Vagina (tissue), 2 donors: ENCODE measurements at regions not wholly inside any gene's neighbourhood (a gene's known extent, or its start where the extent isn't known, plus 50 kb on each side); places are given as distances from the start of the nearest gene placed in this dataset.

Experiments used
- DNase-seq, 2 donors: peaks; one replicate each; pipeline ENCODE4 v3.0.0-alpha.2; 2017; ENCODE audit errors: extremely low spot score in 2 of 2
- H3K27ac ChIP-seq: fragments of 200-600 bp; sonication (generic); one replicate; pipeline ENCODE4 v1.5.1; 2019
- H3K27me3 ChIP-seq: fragments of 200-600 bp; sonication (generic); one replicate; pipeline ENCODE4 v1.5.1; 2019
- H3K36me3 ChIP-seq, 2 donors: fragments of 200-600 bp; sonication (generic); one replicate each; pipeline ENCODE4 v1.5.1; 2017 to 2019
- H3K4me1 ChIP-seq: fragments of 200-600 bp; sonication (generic); one replicate; pipeline ENCODE4 v1.5.1; 2019
- H3K4me3 ChIP-seq, 2 donors: fragments of 200-600 bp; sonication (generic); 1 replicate in 1 of 2; 2 replicates in 1 of 2; pipeline ENCODE4 v1.5.1; 2016 to 2019
- H3K9me3 ChIP-seq: fragments of 200-600 bp; sonication (generic); one replicate; pipeline ENCODE4 v1.5.1; 2019
- CTCF ChIP-seq, 3 experiments: fragments of 450-650 bp in 2 of 3; fragments of 200-600 bp in 1 of 3; sonication (generic) in 1 of 3; IDR thresholded peaks; one replicate each; pipeline ENCODE4 v1.5.1; 2017 to 2019; ENCODE audit warnings: antibody characterized with exemption in 3 of 3, mild to moderate bottlenecking in 2 of 3, moderate library complexity in 2 of 3
- POLR2A ChIP-seq, 2 donors: fragments of 450-650 bp; IDR thresholded peaks; one replicate each; pipeline ENCODE4 v1.6.1; 2017; ENCODE audit warnings: antibody characterized with exemption in 2 of 2, mild to moderate bottlenecking in 2 of 2, moderate library complexity in 2 of 2
- POLR2AphosphoS5 ChIP-seq, 2 donors: sonication (generic); formaldehyde crosslinking; IDR thresholded peaks; one replicate each; pipeline ENCODE4 v1.9.0; 2017; ENCODE audit warnings: antibody characterized with exemption in 2 of 2, mild to moderate bottlenecking in 2 of 2, low read depth in 1 of 2; ENCODE audit not compliant: insufficient read depth in 1 of 2
- intact Hi-C: fragments of 100-400 bp; cut with DNase I; formaldehyde crosslinking; loops from one replicate; pipeline ENCODE4 v1.15.1; 2023

DNA sequence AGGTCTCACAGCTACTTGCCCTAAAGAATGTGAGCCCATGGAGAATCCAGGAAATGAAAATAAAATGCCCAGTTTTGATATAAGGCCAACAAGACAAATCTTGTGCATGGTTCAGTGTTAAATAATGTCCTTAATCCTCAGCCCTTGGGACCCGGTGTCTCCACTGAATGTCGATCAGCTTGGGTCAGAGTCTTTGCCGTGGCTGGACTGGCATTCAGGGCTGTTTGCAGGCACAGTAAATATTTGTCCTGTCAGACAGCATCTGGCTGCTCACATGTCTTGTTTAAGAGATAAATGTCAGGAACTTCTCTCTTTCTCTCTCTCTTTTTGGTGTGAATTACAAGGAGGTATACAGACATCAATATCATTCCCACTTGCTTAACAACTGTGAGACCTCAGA, 452.5 kb downstream of the FUT8 start:
- H3K27ac ChIP-seq: no peak overlapping the region
- H3K4me3 ChIP-seq: no peak overlapping the region
- no peak for DNase-seq
- no peaks in the 10 kb centered on the region for H3K4me1 ChIP-seq
- no peak for TF ChIP-seq POLR2AphosphoS5 (IDR thresholded peaks at IDR 0.05; ENCODE audit: insufficient read depth in 1 of 2, low read depth in 1 of 2)
- TF ChIP-seq CTCF (IDR thresholded peaks at IDR 0.05): no peak
- no peak for TF ChIP-seq POLR2A (IDR thresholded peaks at IDR 0.05)
- H3K9me3 ChIP-seq: no peaks in the 10 kb centered on the region
- intact Hi-C loops: no loop called here
- H3K27me3 ChIP-seq: no peaks in the 10 kb centered on the region
- H3K36me3 ChIP-seq: no peaks in the 10 kb centered on the region

DNA sequence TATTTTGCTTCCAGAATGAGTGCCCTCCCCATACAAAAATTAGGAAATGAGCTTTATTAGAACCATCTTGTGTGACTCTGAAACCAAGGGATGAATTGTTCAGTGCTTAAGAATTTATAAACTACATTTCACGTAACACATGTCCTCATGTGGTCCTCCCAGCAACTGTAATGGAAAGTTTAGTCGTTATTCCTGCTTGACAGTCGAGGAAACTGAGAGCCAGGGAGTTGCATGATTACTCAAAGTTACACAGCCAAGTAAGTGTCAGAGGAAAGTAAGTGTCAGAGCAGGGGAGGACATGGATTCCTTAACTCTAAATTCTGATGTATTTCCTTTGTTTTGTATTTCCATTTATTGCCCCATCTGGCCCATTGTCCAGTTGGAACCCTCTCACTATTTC, 453.9 kb downstream of the FUT8 start:
- DNase-seq: no peak
- H3K36me3 ChIP-seq: no peaks in the 10 kb centered on the region
- H3K27ac ChIP-seq: no peak overlapping the region
- H3K9me3 ChIP-seq: no peaks in the 10 kb centered on the region
- H3K27me3 ChIP-seq: no peaks in the 10 kb centered on the region
- H3K4me3 ChIP-seq: no peak overlapping the region
- TF ChIP-seq POLR2AphosphoS5 (IDR thresholded peaks at IDR 0.05; ENCODE audit: insufficient read depth in 1 of 2, low read depth in 1 of 2): no peak
- no peak for TF ChIP-seq CTCF (IDR thresholded peaks at IDR 0.05)
- TF ChIP-seq POLR2A (IDR thresholded peaks at IDR 0.05): no peak
- H3K4me1 ChIP-seq: no peaks in the 10 kb centered on the region
- intact Hi-C loops: no loop called here

GRCh38 chr14:65866886-65867285, 454.4 kb downstream of the FUT8 start:
- H3K36me3 ChIP-seq: no peaks in the 10 kb centered on the region
- H3K9me3 ChIP-seq: no peaks in the 10 kb centered on the region
- no peak for TF ChIP-seq POLR2A (IDR thresholded peaks at IDR 0.05)
- no peak for TF ChIP-seq POLR2AphosphoS5 (IDR thresholded peaks at IDR 0.05; ENCODE audit: insufficient read depth in 1 of 2, low read depth in 1 of 2)
- no peak for TF ChIP-seq CTCF (IDR thresholded peaks at IDR 0.05)
- no peaks in the 10 kb centered on the region for H3K4me1 ChIP-seq
- no peak overlapping the region for H3K27ac ChIP-seq
- H3K4me3 ChIP-seq: no peak overlapping the region
- no peak for DNase-seq
- intact Hi-C loops: no loop called here
- no peaks in the 10 kb centered on the region for H3K27me3 ChIP-seq

DNA sequence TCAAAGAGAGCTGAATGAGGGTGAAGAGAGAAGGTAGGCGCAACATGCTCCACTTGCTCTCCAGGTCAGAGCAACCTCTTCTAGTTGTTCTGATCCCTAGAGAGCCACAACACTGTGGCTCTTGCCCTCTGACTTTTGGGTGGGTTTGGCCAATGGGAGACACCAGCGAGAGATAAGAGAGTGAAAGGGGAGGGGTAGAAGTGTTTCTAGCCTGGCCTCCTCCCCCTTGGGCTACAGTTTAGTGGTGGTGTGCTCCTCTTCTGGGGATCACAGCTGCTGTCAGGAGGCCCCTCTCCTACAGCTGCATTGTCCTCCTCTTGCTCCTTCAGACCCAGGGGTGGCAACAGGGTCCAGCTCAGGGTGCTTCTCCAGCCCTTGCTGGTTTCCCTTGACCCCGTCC, 454.8 kb downstream of the FUT8 start:
- no peaks in the 10 kb centered on the region for H3K36me3 ChIP-seq
- H3K4me1 ChIP-seq: no peaks in the 10 kb centered on the region
- TF ChIP-seq CTCF (IDR thresholded peaks at IDR 0.05) (no peak), POLR2AphosphoS5 (IDR thresholded peaks at IDR 0.05; ENCODE audit: insufficient read depth in 1 of 2, low read depth in 1 of 2) (no peak), POLR2A (IDR thresholded peaks at IDR 0.05) (no peak)
- no peak overlapping the region for H3K4me3 ChIP-seq
- no peak for DNase-seq
- intact Hi-C loops: no loop called here
- H3K9me3 ChIP-seq: no peaks in the 10 kb centered on the region
- H3K27ac ChIP-seq: no peak overlapping the region
- no peaks in the 10 kb centered on the region for H3K27me3 ChIP-seq

GRCh38 chr14:65872536-65872935, 460.0 kb downstream of the FUT8 start:
- intact Hi-C loops: no loop called here
- Histone ChIP-seq H3K27me3 (no peaks in the 10 kb centered on the region), H3K27ac (no peak overlapping the region), H3K4me3 (no peak overlapping the region), H3K36me3 (no peaks in the 10 kb centered on the region), H3K4me1 (no peaks in the 10 kb centered on the region), H3K9me3 (no peaks in the 10 kb centered on the region)
- no peak for DNase-seq
- no peak for TF ChIP-seq CTCF (IDR thresholded peaks at IDR 0.05)
- TF ChIP-seq POLR2AphosphoS5 (IDR thresholded peaks at IDR 0.05; ENCODE audit: insufficient read depth in 1 of 2, low read depth in 1 of 2): no peak
- no peak for TF ChIP-seq POLR2A (IDR thresholded peaks at IDR 0.05)
